Adrenal gland (tissue), 5 donors: ENCODE measurements at regions not wholly inside any gene's neighbourhood (a gene's known extent, or its start where the extent isn't known, plus 50 kb on each side); places are given as distances from the start of the nearest gene placed in this dataset.

Experiments
- CTCF ChIP-seq, 6 experiments: fragments of 450-650 bp in 4 of 6; fragments of 200-600 bp in 2 of 6; sonication (generic) in 1 of 6; IDR thresholded peaks; 1 replicate in 5 of 6; 2 replicates in 1 of 6; pipeline versions ENCODE4 v1.5.1 to v1.8.0; 2016 to 2021; ENCODE audit warnings: antibody characterized with exemption in 6 of 6, mild to moderate bottlenecking in 2 of 6, moderate library complexity in 1 of 6
- POLR2A ChIP-seq, 2 donors: fragments of 450-650 bp; IDR thresholded peaks; one replicate each; pipeline ENCODE4 v1.6.1; 2017; ENCODE audit warnings: antibody characterized with exemption in 2 of 2, mild to moderate bottlenecking in 2 of 2, moderate library complexity in 1 of 2
- donor health status: DM: no; HTN: no; CAD: no.

- TF ChIP-seq CTCF (IDR thresholded peaks at IDR 0.05) (no peak), POLR2A (IDR thresholded peaks at IDR 0.05) (no peak)
Measured at GRCh38 chr12:67909681-67910080, 79.6 kb upstream of the IFNG-AS1 start.
